ENCODE measurements at regions not wholly inside any gene's neighbourhood (a gene's known extent, or its start where the extent isn't known, plus 50 kb on each side); places are given as distances from the start of the nearest gene placed in this dataset.

- no peak for DNase-seq
- no peaks in the 10 kb centered on the region for H3K36me3 ChIP-seq (ENCODE audit: control insufficient read depth in 4 of 4, insufficient read depth in 4 of 4, low read length in 3 of 4)
- H3K27ac ChIP-seq (ENCODE audit: insufficient read depth in 1 of 2, low read depth in 1 of 2, low read length in 2 of 2, poor library complexity in 1 of 2, severe bottlenecking in 2 of 2), result no peak overlapping the region
- no peaks in the 10 kb centered on the region for H3K27me3 ChIP-seq (replicated peaks in 2 of 5; ENCODE audit: control insufficient read depth in 4 of 5, insufficient read depth in 5 of 5, low read length in 4 of 5)
- ChIA-PET CTCF (no interaction called here), POLR2A (no interaction called here)
- H3K4me3 ChIP-seq (ENCODE audit: control insufficient read depth in 1 of 7, extremely low read depth in 1 of 7, insufficient read depth in 4 of 7, low read depth in 2 of 7, low read length in 6 of 7), result no peak overlapping the region
- H3K4me1 ChIP-seq (ENCODE audit: control extremely low read depth in 1 of 4, control insufficient read depth in 4 of 4, insufficient read depth in 4 of 4, low read length in 3 of 4), result no peaks in the 10 kb centered on the region
- H3K9me3 ChIP-seq (ENCODE audit: control extremely low read depth in 1 of 5, control insufficient read depth in 4 of 5, insufficient read depth in 2 of 5, low read depth in 1 of 5, low read length in 4 of 5), result peaks cover 0 to 4% (median 0%) of the 10 kb centered on the region in 5 experiments
Measured at GRCh38 chr1:73511038-73511437, 686.9 kb downstream of the LRRIQ3 start.

- no peaks in the 10 kb centered on the region for H3K36me3 ChIP-seq (ENCODE audit: control insufficient read depth in 4 of 4, insufficient read depth in 4 of 4, low read length in 3 of 4)
- CTCF ChIA-PET, result no interaction called here
- POLR2A ChIA-PET, result no interaction called here
- no peak overlapping the region for H3K27ac ChIP-seq (ENCODE audit: insufficient read depth in 1 of 2, low read depth in 1 of 2, low read length in 2 of 2, poor library complexity in 1 of 2, severe bottlenecking in 2 of 2)
- no peak overlapping the region for H3K4me3 ChIP-seq (ENCODE audit: control insufficient read depth in 1 of 7, extremely low read depth in 1 of 7, insufficient read depth in 4 of 7, low read depth in 2 of 7, low read length in 6 of 7)
- H3K9me3 ChIP-seq (ENCODE audit: control extremely low read depth in 1 of 5, control insufficient read depth in 4 of 5, insufficient read depth in 2 of 5, low read depth in 1 of 5, low read length in 4 of 5), result no peaks in the 10 kb centered on the region
- DNase-seq, result no peak
- WGBS (ENCODE audit: insufficient coverage), result 92% methylated on average over 1 of the region's 2 CpGs
- no peaks in the 10 kb centered on the region for H3K4me1 ChIP-seq (ENCODE audit: control extremely low read depth in 1 of 4, control insufficient read depth in 4 of 4, insufficient read depth in 4 of 4, low read length in 3 of 4)
- no peaks in the 10 kb centered on the region for H3K27me3 ChIP-seq (replicated peaks in 2 of 5; ENCODE audit: control insufficient read depth in 4 of 5, insufficient read depth in 5 of 5, low read length in 4 of 5)
Measured at GRCh38 chr1:73500154-73500553, 697.8 kb downstream of the LRRIQ3 start.

GRCh38 chr1:73499671-73500070 is 698.3 kb downstream of the LRRIQ3 start:
- no peak for DNase-seq
- Histone ChIP-seq H3K36me3 (ENCODE audit: control insufficient read depth in 4 of 4, insufficient read depth in 4 of 4, low read length in 3 of 4) (no peaks in the 10 kb centered on the region), H3K27me3 (replicated peaks in 2 of 5; ENCODE audit: control insufficient read depth in 4 of 5, insufficient read depth in 5 of 5, low read length in 4 of 5) (no peaks in the 10 kb centered on the region), H3K4me3 (ENCODE audit: control insufficient read depth in 1 of 7, extremely low read depth in 1 of 7, insufficient read depth in 4 of 7, low read depth in 2 of 7, low read length in 6 of 7) (no peak overlapping the region), H3K4me1 (ENCODE audit: control extremely low read depth in 1 of 4, control insufficient read depth in 4 of 4, insufficient read depth in 4 of 4, low read length in 3 of 4) (no peaks in the 10 kb centered on the region), H3K27ac (ENCODE audit: insufficient read depth in 1 of 2, low read depth in 1 of 2, low read length in 2 of 2, poor library complexity in 1 of 2, severe bottlenecking in 2 of 2) (no peak overlapping the region), H3K9me3 (ENCODE audit: control extremely low read depth in 1 of 5, control insufficient read depth in 4 of 5, insufficient read depth in 2 of 5, low read depth in 1 of 5, low read length in 4 of 5) (no peaks in the 10 kb centered on the region)
- ChIA-PET CTCF (no interaction called here), POLR2A (no interaction called here)
- WGBS (ENCODE audit: insufficient coverage), result 47% methylated on average over 2 of the region's 2 CpGs

- Histone ChIP-seq H3K27ac (ENCODE audit: insufficient read depth in 1 of 2, low read depth in 1 of 2, low read length in 2 of 2, poor library complexity in 1 of 2, severe bottlenecking in 2 of 2) (no peak overlapping the region), H3K27me3 (replicated peaks in 2 of 5; ENCODE audit: control insufficient read depth in 4 of 5, insufficient read depth in 5 of 5, low read length in 4 of 5) (no peaks in the 10 kb centered on the region), H3K36me3 (ENCODE audit: control insufficient read depth in 4 of 4, insufficient read depth in 4 of 4, low read length in 3 of 4) (no peaks in the 10 kb centered on the region), H3K9me3 (ENCODE audit: control extremely low read depth in 1 of 5, control insufficient read depth in 4 of 5, insufficient read depth in 2 of 5, low read depth in 1 of 5, low read length in 4 of 5) (peaks cover 0 to 3% (median 0%) of the 10 kb centered on the region in 5 experiments), H3K4me1 (ENCODE audit: control extremely low read depth in 1 of 4, control insufficient read depth in 4 of 4, insufficient read depth in 4 of 4, low read length in 3 of 4) (no peaks in the 10 kb centered on the region), H3K4me3 (ENCODE audit: control insufficient read depth in 1 of 7, extremely low read depth in 1 of 7, insufficient read depth in 4 of 7, low read depth in 2 of 7, low read length in 6 of 7) (no peak overlapping the region)
- DNase-seq, result no peak
- ChIA-PET CTCF (no interaction called here), POLR2A (no interaction called here)
- WGBS (ENCODE audit: insufficient coverage), result 96% methylated on average over 8 of the region's 8 CpGs
Measured at GRCh38 chr1:73491621-73492020, 706.4 kb downstream of the LRRIQ3 start.

- ChIA-PET CTCF (interaction anchor here (0.8 kb wide), 1 partner anchor 9 kb away, joined by 3 read pairs; no protein-coding TSS in a partner anchor), POLR2A (no interaction called here)
- DNase-seq, result no peak
- H3K9me3 ChIP-seq (ENCODE audit: control extremely low read depth in 1 of 5, control insufficient read depth in 4 of 5, insufficient read depth in 2 of 5, low read depth in 1 of 5, low read length in 4 of 5), result no peaks in the 10 kb centered on the region
- H3K4me1 ChIP-seq (ENCODE audit: control extremely low read depth in 1 of 4, control insufficient read depth in 4 of 4, insufficient read depth in 4 of 4, low read length in 3 of 4), result no peaks in the 10 kb centered on the region
- H3K4me3 ChIP-seq (ENCODE audit: control insufficient read depth in 1 of 7, extremely low read depth in 1 of 7, insufficient read depth in 4 of 7, low read depth in 2 of 7, low read length in 6 of 7), result no peak overlapping the region
- peaks cover 0 to 3% (median 0%) of the 10 kb centered on the region in 5 experiments for H3K27me3 ChIP-seq (replicated peaks in 2 of 5; ENCODE audit: control insufficient read depth in 4 of 5, insufficient read depth in 5 of 5, low read length in 4 of 5)
- no peak overlapping the region for H3K27ac ChIP-seq (ENCODE audit: insufficient read depth in 1 of 2, low read depth in 1 of 2, low read length in 2 of 2, poor library complexity in 1 of 2, severe bottlenecking in 2 of 2)
- WGBS (ENCODE audit: insufficient coverage), result 95% methylated on average over 2 of the region's 3 CpGs
- H3K36me3 ChIP-seq (ENCODE audit: control insufficient read depth in 4 of 4, insufficient read depth in 4 of 4, low read length in 3 of 4), result no peaks in the 10 kb centered on the region
Measured at GRCh38 chr1:73475316-73475870, 722.6 kb downstream of the LRRIQ3 start.

- Histone ChIP-seq H3K9me3 (ENCODE audit: control extremely low read depth in 1 of 5, control insufficient read depth in 4 of 5, insufficient read depth in 2 of 5, low read depth in 1 of 5, low read length in 4 of 5) (no peaks in the 10 kb centered on the region), H3K36me3 (ENCODE audit: control insufficient read depth in 4 of 4, insufficient read depth in 4 of 4, low read length in 3 of 4) (no peaks in the 10 kb centered on the region), H3K27ac (ENCODE audit: insufficient read depth in 1 of 2, low read depth in 1 of 2, low read length in 2 of 2, poor library complexity in 1 of 2, severe bottlenecking in 2 of 2) (no peak overlapping the region), H3K4me1 (ENCODE audit: control extremely low read depth in 1 of 4, control insufficient read depth in 4 of 4, insufficient read depth in 4 of 4, low read length in 3 of 4) (no peaks in the 10 kb centered on the region), H3K27me3 (replicated peaks in 2 of 5; ENCODE audit: control insufficient read depth in 4 of 5, insufficient read depth in 5 of 5, low read length in 4 of 5) (peaks cover 0 to 3% (median 0%) of the 10 kb centered on the region in 5 experiments), H3K4me3 (ENCODE audit: control insufficient read depth in 1 of 7, extremely low read depth in 1 of 7, insufficient read depth in 4 of 7, low read depth in 2 of 7, low read length in 6 of 7) (no peak overlapping the region)
- ChIA-PET CTCF (interaction anchor here (0.8 kb wide), 1 partner anchor 176 kb away, joined by 3 read pairs; no protein-coding TSS in a partner anchor), POLR2A (no interaction called here)
- WGBS (ENCODE audit: insufficient coverage), result 98% methylated on average over 7 of the region's 7 CpGs
- DNase-seq, result no peak
Measured at GRCh38 chr1:73472810-73473209, 725.2 kb downstream of the LRRIQ3 start.

- ChIA-PET CTCF (no interaction called here), POLR2A (no interaction called here)
- no peaks in the 10 kb centered on the region for H3K4me1 ChIP-seq (ENCODE audit: control extremely low read depth in 1 of 4, control insufficient read depth in 4 of 4, insufficient read depth in 4 of 4, low read length in 3 of 4)
- H3K36me3 ChIP-seq (ENCODE audit: control insufficient read depth in 4 of 4, insufficient read depth in 4 of 4, low read length in 3 of 4), result no peaks in the 10 kb centered on the region
- no peak for DNase-seq
- H3K27me3 ChIP-seq (replicated peaks in 2 of 5; ENCODE audit: control insufficient read depth in 4 of 5, insufficient read depth in 5 of 5, low read length in 4 of 5), result no peaks in the 10 kb centered on the region
- H3K27ac ChIP-seq (ENCODE audit: insufficient read depth in 1 of 2, low read depth in 1 of 2, low read length in 2 of 2, poor library complexity in 1 of 2, severe bottlenecking in 2 of 2), result no peak overlapping the region
- no peaks in the 10 kb centered on the region for H3K9me3 ChIP-seq (ENCODE audit: control extremely low read depth in 1 of 5, control insufficient read depth in 4 of 5, insufficient read depth in 2 of 5, low read depth in 1 of 5, low read length in 4 of 5)
- no peak overlapping the region for H3K4me3 ChIP-seq (ENCODE audit: control insufficient read depth in 1 of 7, extremely low read depth in 1 of 7, insufficient read depth in 4 of 7, low read depth in 2 of 7, low read length in 6 of 7)
Measured at GRCh38 chr1:73467731-73468130, 730.2 kb downstream of the LRRIQ3 start.
